ENCODE measurements at regions not wholly inside any gene's neighbourhood (a gene's known extent, or its start where the extent isn't known, plus 50 kb on each side); places are given as distances from the start of the nearest gene placed in this dataset.
A peak's percentile ranks its signal among the peaks of the same experiment; 100 is the strongest.
"Not testable (repeated sequence)": the region's sequence is repeated elsewhere in the genome, so short reads cannot be mapped to it uniquely, and the experiment has no call there.

DNA sequence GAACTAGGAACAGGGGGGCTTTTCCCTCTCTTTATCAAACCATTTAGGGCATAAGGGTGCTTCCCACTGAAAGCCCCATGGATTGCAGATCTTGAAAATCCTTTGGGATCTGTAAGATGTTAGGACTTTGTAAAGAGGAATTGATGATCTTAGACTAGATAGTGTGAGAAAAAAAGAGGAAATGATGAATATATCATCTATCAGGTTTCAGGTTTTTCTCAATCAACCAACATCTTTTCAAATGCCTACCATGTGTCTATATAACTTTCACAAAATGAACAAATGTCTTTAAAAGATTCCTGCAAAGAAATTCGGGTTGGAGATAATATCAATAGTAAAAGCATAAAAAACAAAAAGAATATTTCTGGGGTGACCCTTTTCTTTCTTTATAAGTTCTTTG, 50.1 kb downstream of the KCNC4 start:
- H3K36me3 Mint-ChIP-seq (ENCODE audit: low read depth) = no peaks in the 10 kb centered on the region
- peaks cover 4% of the 10 kb centered on the region for H3K4me1 Mint-ChIP-seq (ENCODE audit: low read depth)
- H3K27me3 Mint-ChIP-seq (ENCODE audit: low read depth) = peaks cover 9% of the 10 kb centered on the region
- no peak for DNase-seq (ENCODE audit: low spot score)
- no peak overlapping the region for H3K4me3 Mint-ChIP-seq
- no peaks in the 10 kb centered on the region for H3K9me3 Mint-ChIP-seq
- H3K27ac Mint-ChIP-seq = no peak overlapping the region

DNA sequence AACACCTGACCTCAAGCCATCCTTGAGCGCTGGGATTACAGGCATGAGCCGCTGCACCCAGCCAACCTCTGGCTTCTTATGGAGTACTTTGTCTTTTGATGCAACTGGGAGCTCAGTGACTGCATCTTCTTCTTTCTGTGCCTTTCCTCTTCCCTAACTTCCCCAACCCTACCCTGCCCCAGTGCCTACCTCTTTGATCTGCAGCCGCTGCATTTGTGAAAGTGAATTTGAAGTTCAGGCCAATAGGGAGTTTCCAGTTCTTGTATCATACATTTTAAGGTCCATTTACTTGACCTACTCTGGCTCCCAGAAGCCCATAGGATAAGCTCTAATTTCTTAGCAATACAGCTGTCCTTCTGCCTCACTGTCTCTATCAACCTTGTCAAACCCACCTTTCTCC, 52.2 kb downstream of the KCNC4 start:
- H3K4me3 Mint-ChIP-seq = no peak overlapping the region
- H3K36me3 Mint-ChIP-seq (ENCODE audit: low read depth) = no peaks in the 10 kb centered on the region
- peaks cover 9% of the 10 kb centered on the region for H3K27me3 Mint-ChIP-seq (ENCODE audit: low read depth)
- no peaks in the 10 kb centered on the region for H3K9me3 Mint-ChIP-seq
- H3K27ac Mint-ChIP-seq = no peak overlapping the region
- no peak for DNase-seq (ENCODE audit: low spot score)
- peaks cover 4% of the 10 kb centered on the region for H3K4me1 Mint-ChIP-seq (ENCODE audit: low read depth)

DNA sequence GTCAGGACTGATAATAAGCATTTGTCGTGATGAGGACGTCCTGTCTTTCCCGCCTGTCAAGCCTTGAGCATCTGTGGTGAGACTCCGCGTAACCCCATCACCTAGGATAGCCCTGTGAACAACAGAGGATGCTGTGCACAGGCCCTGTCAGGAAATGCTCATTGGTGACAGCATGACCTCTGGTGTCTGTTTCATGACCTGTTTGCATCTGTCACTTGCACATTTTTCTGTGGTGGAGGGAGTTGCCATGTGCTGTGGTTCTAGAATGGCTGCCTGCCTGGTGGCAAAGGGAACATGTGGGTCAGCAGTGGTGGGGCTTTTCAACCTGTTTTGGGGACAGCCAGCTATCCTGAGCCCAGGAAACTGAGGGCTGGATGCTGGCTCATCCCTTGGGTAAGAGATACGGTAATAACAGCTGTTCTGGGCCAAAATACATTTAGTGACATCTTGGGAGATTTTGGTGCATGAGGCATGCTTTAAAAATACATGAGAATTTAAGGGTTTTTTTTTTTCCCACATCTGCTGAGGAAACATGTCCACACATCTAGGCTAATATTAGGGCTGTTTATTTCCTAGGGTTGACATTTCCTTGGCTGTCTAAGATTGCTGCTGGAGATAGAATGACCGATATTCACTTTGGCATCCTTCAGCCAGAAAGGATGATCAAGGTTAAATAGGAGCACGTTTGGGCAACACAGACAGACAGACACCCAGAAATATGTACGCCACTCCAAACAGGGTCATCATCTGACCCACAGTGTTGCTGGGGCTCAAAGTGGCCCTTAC, 52.9 kb downstream of the KCNC4 start:
- peaks cover 9% of the 10 kb centered on the region for H3K27me3 Mint-ChIP-seq (ENCODE audit: low read depth)
- no peak overlapping the region for H3K4me3 Mint-ChIP-seq
- peaks cover 4% of the 10 kb centered on the region for H3K4me1 Mint-ChIP-seq (ENCODE audit: low read depth)
- DNase-seq (ENCODE audit: low spot score) = peak; percentile 14
- no peak overlapping the region for H3K27ac Mint-ChIP-seq
- no peaks in the 10 kb centered on the region for H3K36me3 Mint-ChIP-seq (ENCODE audit: low read depth)
- H3K9me3 Mint-ChIP-seq = no peaks in the 10 kb centered on the region

DNA sequence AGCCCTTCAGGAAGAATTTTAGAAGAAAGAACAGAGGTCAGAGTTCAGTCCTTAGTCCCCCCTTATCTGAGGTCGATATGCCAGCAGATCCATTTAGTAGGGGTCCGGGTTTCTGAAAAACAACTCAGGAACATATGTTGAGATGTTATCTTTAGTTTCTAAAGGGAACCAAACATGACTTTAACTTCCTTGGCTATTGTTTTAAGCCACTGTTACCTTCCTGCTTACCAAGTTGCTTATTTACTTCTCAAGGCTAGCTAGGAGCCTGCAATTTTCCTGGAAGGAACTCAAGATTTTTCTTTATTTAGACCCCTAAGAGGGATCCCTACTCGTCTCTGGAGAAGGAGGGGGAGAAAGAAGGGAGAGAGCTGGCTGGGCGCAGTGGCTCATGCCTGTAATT, 54.3 kb downstream of the KCNC4 start:
- H3K27ac Mint-ChIP-seq = no peak overlapping the region
- no peak overlapping the region for H3K4me3 Mint-ChIP-seq
- H3K4me1 Mint-ChIP-seq (ENCODE audit: low read depth) = peaks cover 4% of the 10 kb centered on the region
- no peak for DNase-seq (ENCODE audit: low spot score)
- no peaks in the 10 kb centered on the region for H3K36me3 Mint-ChIP-seq (ENCODE audit: low read depth)
- H3K27me3 Mint-ChIP-seq (ENCODE audit: low read depth) = peaks cover 9% of the 10 kb centered on the region
- no peaks in the 10 kb centered on the region for H3K9me3 Mint-ChIP-seq

DNA sequence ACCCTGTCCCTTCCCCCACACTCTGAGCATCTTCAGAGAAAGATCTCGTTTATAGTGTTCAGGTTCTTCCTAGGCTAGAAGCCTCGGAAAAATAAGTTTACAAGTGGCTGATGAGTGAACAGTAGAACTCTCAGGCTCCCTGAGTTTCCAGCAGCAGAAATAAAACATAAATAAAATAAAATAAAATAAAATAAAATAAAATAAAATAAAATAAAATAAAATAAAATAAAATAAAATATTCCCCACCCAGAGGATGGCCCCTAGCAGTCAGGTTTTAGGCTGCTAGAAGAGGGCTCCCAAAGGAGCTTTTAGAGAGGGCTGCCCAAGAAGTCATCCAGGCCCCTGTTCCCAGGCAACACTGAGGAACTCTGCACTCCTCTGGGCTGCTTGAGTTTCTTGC, 55.1 kb downstream of the KCNC4 start:
- no peak overlapping the region for H3K4me3 Mint-ChIP-seq
- DNase-seq (ENCODE audit: low spot score) = no peak
- no peaks in the 10 kb centered on the region for H3K4me1 Mint-ChIP-seq (ENCODE audit: low read depth)
- H3K27ac Mint-ChIP-seq = no peak overlapping the region
- no peaks in the 10 kb centered on the region for H3K9me3 Mint-ChIP-seq
- H3K27me3 Mint-ChIP-seq (ENCODE audit: low read depth) = peaks cover 6% of the 10 kb centered on the region
- no peaks in the 10 kb centered on the region for H3K36me3 Mint-ChIP-seq (ENCODE audit: low read depth)

DNA sequence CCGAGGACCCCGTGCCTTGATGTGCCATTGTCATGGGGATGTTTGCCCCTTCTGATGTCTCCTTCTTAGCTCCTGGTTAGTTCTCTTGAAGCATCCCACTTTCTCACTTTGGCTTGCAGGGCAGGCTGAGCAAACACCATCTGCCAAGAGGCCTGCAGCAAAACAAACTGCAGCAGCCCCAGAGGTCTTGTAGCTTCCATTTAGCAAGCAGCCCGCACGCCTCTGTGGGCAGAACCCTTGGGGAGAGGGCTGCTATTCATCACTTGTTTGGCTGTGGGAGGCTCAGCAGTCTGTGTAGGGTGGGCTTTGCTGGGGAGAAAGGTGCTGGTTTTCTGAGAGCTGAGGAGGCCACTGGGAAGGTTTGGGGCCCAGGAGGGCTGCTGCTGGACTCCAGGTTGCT, 56.7 kb downstream of the KCNC4 start:
- no peaks in the 10 kb centered on the region for H3K36me3 Mint-ChIP-seq (ENCODE audit: low read depth)
- H3K27ac Mint-ChIP-seq = no peak overlapping the region
- H3K9me3 Mint-ChIP-seq = no peaks in the 10 kb centered on the region
- H3K4me3 Mint-ChIP-seq = no peak overlapping the region
- no peaks in the 10 kb centered on the region for H3K4me1 Mint-ChIP-seq (ENCODE audit: low read depth)
- DNase-seq (ENCODE audit: low spot score) = no peak
- peaks cover 5% of the 10 kb centered on the region for H3K27me3 Mint-ChIP-seq (ENCODE audit: low read depth)

DNA sequence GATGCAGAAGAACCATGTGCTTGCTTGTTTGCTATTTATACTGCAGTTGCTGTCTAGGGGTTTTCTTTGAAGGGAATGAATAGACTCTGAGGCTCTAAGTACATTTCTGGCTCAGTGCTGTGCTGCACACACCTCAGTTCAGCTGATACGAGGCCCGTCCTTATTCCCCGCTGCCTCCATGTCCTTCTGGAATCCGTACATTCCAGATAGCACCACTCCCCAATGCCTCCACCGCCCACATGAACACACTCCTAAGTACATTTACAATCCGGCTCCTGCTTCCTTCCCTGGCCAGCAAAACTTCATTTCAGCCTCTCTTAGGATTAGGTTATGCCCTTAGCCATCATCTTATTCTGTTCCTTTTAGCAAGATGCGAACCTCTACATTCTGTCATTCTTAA, 57.1 kb downstream of the KCNC4 start:
- no peak for DNase-seq (ENCODE audit: low spot score)
- no peaks in the 10 kb centered on the region for H3K4me1 Mint-ChIP-seq (ENCODE audit: low read depth)
- H3K27me3 Mint-ChIP-seq (ENCODE audit: low read depth) = peaks cover 7% of the 10 kb centered on the region
- H3K27ac Mint-ChIP-seq = no peak overlapping the region
- no peaks in the 10 kb centered on the region for H3K36me3 Mint-ChIP-seq (ENCODE audit: low read depth)
- no peak overlapping the region for H3K4me3 Mint-ChIP-seq
- H3K9me3 Mint-ChIP-seq = no peaks in the 10 kb centered on the region

DNA sequence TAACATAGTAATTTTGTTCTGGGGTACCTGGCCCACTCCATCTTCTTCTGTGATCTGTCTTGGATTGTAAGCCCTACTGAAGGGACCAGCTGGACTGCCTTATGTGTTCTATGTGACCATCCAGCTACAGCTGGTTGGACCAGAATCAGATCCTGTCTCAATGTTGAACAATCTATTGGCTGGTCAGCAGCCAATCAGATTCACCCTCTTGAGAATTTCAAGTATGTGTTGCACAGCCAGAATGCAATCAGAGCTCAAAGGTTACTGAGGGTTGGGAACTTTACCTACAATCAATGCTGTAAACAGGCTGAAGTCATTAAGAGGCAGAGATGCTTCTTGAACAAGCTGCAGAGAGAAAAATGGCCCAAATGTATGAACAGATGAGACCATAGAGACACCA, 61.9 kb downstream of the KCNC4 start:
- H3K4me1 Mint-ChIP-seq (ENCODE audit: low read depth) = no peaks in the 10 kb centered on the region
- peaks cover 16% of the 10 kb centered on the region for H3K27me3 Mint-ChIP-seq (ENCODE audit: low read depth)
- H3K36me3 Mint-ChIP-seq (ENCODE audit: low read depth) = no peaks in the 10 kb centered on the region
- no peak for DNase-seq (ENCODE audit: low spot score)
- H3K9me3 Mint-ChIP-seq = no peaks in the 10 kb centered on the region
- H3K27ac Mint-ChIP-seq = no peak overlapping the region
- no peak overlapping the region for H3K4me3 Mint-ChIP-seq

DNA sequence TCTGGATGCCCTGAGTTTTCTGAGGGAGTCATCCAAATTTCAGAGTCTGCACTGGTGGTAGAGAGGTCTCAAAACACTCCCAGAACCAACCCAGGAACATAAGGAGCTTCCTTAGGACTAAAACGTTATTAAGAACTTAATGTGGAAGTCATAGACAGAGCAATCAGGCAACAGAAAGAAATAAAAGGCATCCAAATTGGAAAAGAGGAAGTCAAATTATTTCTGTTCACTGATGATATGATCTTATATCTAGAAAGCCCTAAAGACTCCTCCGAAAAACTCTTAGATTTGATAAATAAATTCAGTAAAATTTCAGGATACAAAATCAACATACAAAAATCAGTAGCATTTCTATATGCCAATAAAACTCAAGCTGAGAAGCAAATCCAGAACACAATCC, 63.7 kb downstream of the KCNC4 start:
- not testable (repeated sequence) for H3K4me1 Mint-ChIP-seq (ENCODE audit: low read depth); H3K4me3 Mint-ChIP-seq; H3K36me3 Mint-ChIP-seq (ENCODE audit: low read depth); H3K9me3 Mint-ChIP-seq; H3K27ac Mint-ChIP-seq; DNase-seq (ENCODE audit: low spot score)
- H3K27me3 Mint-ChIP-seq (ENCODE audit: low read depth) = peaks cover 16% of the 10 kb centered on the region

DNA sequence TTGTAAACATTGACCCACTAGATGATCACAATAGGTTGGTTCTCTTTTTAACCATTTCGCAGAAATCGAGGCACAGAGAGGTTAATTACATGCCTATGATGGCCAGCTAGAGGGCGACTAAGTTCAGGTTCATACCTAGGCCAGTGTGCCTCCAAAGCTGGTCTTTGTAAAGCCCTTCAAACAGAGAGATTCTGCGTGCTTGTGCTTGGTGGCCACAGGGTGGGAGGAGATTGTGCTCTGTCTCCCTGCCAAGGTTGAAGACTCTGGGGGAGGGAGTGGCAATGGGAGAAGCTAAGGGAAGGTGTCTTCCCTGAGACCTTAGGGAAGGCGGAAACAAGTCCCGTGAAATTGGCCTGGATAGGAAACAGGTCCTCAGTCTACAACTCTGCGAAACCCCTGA, 59.1 kb upstream of the RBM15 start:
- H3K4me3 Mint-ChIP-seq = no peak overlapping the region

DNA sequence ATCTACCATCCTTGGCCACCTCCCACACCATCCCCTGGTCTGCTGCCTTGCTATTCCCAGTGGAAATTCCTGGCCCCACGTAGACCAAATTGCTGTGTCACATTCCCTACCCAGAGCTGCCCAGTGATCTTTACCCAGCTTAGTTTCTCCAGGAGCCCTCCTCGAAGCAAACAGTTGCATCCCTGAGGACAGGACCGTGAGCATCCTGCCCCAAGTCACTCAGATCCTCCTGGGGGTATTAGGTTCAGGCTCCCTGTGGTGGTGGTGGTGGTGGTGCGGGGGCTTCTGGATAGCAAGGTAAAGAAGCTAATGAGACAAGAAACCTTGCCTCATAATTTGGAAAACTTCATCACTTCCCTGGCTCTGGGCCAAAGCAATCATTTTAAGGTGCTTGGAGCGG, 58.4 kb upstream of the RBM15 start:
- no peaks in the 10 kb centered on the region for H3K9me3 Mint-ChIP-seq
- H3K36me3 Mint-ChIP-seq (ENCODE audit: low read depth) = no peaks in the 10 kb centered on the region
- H3K27ac Mint-ChIP-seq = no peak overlapping the region
- H3K4me1 Mint-ChIP-seq (ENCODE audit: low read depth) = no peaks in the 10 kb centered on the region
- no peak for DNase-seq (ENCODE audit: low spot score)
- H3K27me3 Mint-ChIP-seq (ENCODE audit: low read depth) = peaks cover 5% of the 10 kb centered on the region
- H3K4me3 Mint-ChIP-seq = no peak overlapping the region

More for the DNA sequence above, 59.1 kb upstream of the RBM15 start:
- Mint-ChIP-seq H3K9me3 (no peaks in the 10 kb centered on the region), H3K4me1 (ENCODE audit: low read depth) (no peaks in the 10 kb centered on the region), H3K27me3 (ENCODE audit: low read depth) (peaks cover 5% of the 10 kb centered on the region), H3K27ac (no peak overlapping the region), H3K36me3 (ENCODE audit: low read depth) (no peaks in the 10 kb centered on the region)
- DNase-seq (ENCODE audit: low spot score) = no peak

DNA sequence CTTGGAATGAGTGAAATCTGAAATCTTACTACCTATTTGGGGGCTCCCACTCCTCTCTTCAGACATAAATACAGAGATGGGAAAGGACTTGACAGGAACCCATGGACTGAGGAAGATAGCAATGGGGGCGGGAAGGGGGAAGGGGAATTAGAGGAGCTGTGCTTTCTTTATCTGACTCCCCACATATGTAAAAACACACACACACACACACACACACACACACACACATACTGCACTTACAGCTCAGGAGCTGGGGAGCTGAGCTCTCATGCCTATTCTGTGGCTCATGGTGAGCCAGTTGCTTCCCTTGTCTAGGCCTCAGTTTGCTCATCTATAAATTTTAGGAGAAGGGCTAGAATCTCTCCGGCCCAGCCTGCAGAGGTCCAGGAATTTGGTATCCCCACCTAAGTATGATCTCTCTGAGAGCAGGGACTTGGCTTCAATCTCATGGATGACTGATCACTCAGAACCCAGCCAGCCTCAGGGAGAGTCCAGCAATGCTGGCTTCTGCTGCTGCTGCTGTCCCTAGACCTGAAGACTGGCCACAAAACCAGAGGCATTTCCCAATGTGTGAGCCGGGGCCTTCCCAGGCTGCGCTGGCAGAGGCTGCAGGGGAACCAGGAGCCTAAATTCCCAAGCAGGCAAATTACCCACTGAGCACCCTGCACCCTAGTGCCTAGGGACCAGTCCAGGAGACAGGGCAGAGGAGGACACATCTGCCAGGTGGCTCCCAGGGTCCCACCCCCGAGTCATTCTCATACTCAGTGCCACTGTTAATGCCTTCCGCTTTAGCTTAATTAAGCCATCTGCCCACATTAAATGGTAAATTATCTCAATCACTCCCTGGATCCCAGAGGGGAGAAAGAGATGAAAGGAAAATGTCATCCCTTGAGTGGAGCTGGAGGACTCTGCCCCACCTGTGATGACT, 57.5 kb upstream of the RBM15 start:
- Mint-ChIP-seq H3K27ac (no peak overlapping the region), H3K36me3 (ENCODE audit: low read depth) (no peaks in the 10 kb centered on the region), H3K4me3 (no peak overlapping the region), H3K4me1 (ENCODE audit: low read depth) (no peaks in the 10 kb centered on the region), H3K27me3 (ENCODE audit: low read depth) (peaks cover 5% of the 10 kb centered on the region), H3K9me3 (no peaks in the 10 kb centered on the region)
- no peak for DNase-seq (ENCODE audit: low spot score)

DNA sequence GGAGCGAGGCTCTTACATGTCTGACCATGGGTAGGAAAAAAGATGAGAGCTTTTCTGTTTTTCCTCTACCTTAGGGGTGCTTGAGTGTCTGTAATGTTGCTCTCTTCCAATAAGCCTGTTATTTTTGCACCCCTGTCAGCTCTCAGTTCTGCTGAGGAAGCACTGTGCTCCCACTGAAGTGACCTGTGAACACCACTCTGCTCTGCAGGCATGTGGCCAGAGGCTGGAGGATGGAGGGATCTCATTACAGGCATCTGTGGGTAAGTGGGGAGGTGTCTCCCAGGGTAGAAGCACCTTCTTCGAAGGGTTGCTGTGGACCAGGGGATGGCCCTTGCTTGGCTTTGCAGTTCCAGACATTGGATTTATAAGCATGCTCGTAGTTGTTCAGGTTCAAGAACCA, 56.8 kb upstream of the RBM15 start:
- Mint-ChIP-seq H3K4me1 (ENCODE audit: low read depth) (no peaks in the 10 kb centered on the region), H3K36me3 (ENCODE audit: low read depth) (no peaks in the 10 kb centered on the region), H3K27ac (no peak overlapping the region), H3K9me3 (no peaks in the 10 kb centered on the region), H3K27me3 (ENCODE audit: low read depth) (peaks cover 5% of the 10 kb centered on the region), H3K4me3 (no peak overlapping the region)
- DNase-seq (ENCODE audit: low spot score) = no peak

DNA sequence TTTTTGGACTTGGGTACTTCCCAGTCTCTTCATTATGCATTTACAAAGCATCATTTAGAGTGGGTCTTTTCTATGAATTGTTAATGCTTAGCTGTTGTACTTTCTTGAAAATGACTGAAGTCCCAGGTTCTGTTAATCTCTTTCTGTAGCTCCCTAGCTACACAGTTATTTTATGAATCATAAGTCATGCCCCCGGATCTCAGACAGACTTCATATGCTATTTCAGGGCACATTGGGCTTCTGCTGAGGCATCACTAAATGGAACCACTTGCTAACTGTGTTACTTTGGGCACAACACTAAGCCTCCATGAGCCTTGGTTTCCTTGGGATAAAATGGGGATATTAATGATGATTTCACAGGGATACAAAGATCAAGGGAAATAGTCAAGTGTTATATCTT, 55.5 kb upstream of the RBM15 start:
- no peaks in the 10 kb centered on the region for H3K4me1 Mint-ChIP-seq (ENCODE audit: low read depth)
- no peak overlapping the region for H3K4me3 Mint-ChIP-seq
- H3K27me3 Mint-ChIP-seq (ENCODE audit: low read depth) = peaks cover 5% of the 10 kb centered on the region
- DNase-seq (ENCODE audit: low spot score) = no peak
- no peak overlapping the region for H3K27ac Mint-ChIP-seq
- H3K9me3 Mint-ChIP-seq = no peaks in the 10 kb centered on the region
- H3K36me3 Mint-ChIP-seq (ENCODE audit: low read depth) = no peaks in the 10 kb centered on the region
